ENCODE measurements at regions not wholly inside any gene's neighbourhood (a gene's known extent, or its start where the extent isn't known, plus 50 kb on each side); places are given as distances from the start of the nearest gene placed in this dataset.
A peak's percentile ranks its signal among the peaks of the same experiment; 100 is the strongest.
"Not testable (repeated sequence)": the region's sequence is repeated elsewhere in the genome, so short reads cannot be mapped to it uniquely, and the experiment has no call there.

GRCh38 chr4:86472377-86473019 is 112.6 kb upstream of the MAPK10 start:
- Histone ChIP-seq H3K27me3 (ENCODE audit: control insufficient read depth, insufficient read depth, low read length) (no peaks in the 10 kb centered on the region), H3K4me1 (ENCODE audit: control insufficient read depth, insufficient read depth, low read length) (peaks cover 2% of the 10 kb centered on the region), H3K36me3 (ENCODE audit: control insufficient read depth, insufficient read depth, low read length) (no peaks in the 10 kb centered on the region), H3K4me3 (ENCODE audit: low read depth, low read length) (no peak overlapping the region), H3K9me3 (ENCODE audit: control insufficient read depth, insufficient read depth, low read length) (no peaks in the 10 kb centered on the region), H3K27ac (ENCODE audit: low read depth, low read length) (no peak overlapping the region)
- DNase-seq (ENCODE audit: low read depth in 4 of 6, low spot score in 6 of 6) = no peak
- WGBS (ENCODE audit: insufficient coverage) = no CpG with 5 or more reads among the region's 1 CpG

GRCh38 chr4:86478151-86478550 is 116.0 kb upstream of the PTPN13 start:
- H3K9me3 ChIP-seq (ENCODE audit: control insufficient read depth, insufficient read depth, low read length); H3K4me3 ChIP-seq (ENCODE audit: low read depth, low read length); H3K27me3 ChIP-seq (ENCODE audit: control insufficient read depth, insufficient read depth, low read length); H3K27ac ChIP-seq (ENCODE audit: low read depth, low read length); DNase-seq (ENCODE audit: low read depth in 4 of 6, low spot score in 6 of 6); H3K4me1 ChIP-seq (ENCODE audit: control insufficient read depth, insufficient read depth, low read length); H3K36me3 ChIP-seq (ENCODE audit: control insufficient read depth, insufficient read depth, low read length): not testable (repeated sequence)
- 98% methylated on average over 4 of the region's 4 CpGs for WGBS (ENCODE audit: insufficient coverage)

GRCh38 chr4:86481440-86481839 is 112.7 kb upstream of the PTPN13 start:
- no peaks in the 10 kb centered on the region for H3K36me3 ChIP-seq (ENCODE audit: control insufficient read depth, insufficient read depth, low read length)
- H3K4me3 ChIP-seq (ENCODE audit: low read depth, low read length) = no peak overlapping the region
- no peaks in the 10 kb centered on the region for H3K27me3 ChIP-seq (ENCODE audit: control insufficient read depth, insufficient read depth, low read length)
- H3K4me1 ChIP-seq (ENCODE audit: control insufficient read depth, insufficient read depth, low read length) = no peaks in the 10 kb centered on the region
- H3K9me3 ChIP-seq (ENCODE audit: control insufficient read depth, insufficient read depth, low read length) = no peaks in the 10 kb centered on the region
- WGBS (ENCODE audit: insufficient coverage) = no CpG with 5 or more reads among the region's 1 CpG
- H3K27ac ChIP-seq (ENCODE audit: low read depth, low read length) = no peak overlapping the region
- DNase-seq (ENCODE audit: low read depth in 4 of 6, low spot score in 6 of 6) = peak in 1 of 6 donors; percentile 20

GRCh38 chr4:86482306-86483172 is 111.6 kb upstream of the PTPN13 start:
- peak overlapping the region; percentile 71 for H3K27ac ChIP-seq (ENCODE audit: low read depth, low read length)
- peak in 3 of 6 donors; percentile 64 to 89 (median 88) for DNase-seq (ENCODE audit: low read depth in 4 of 6, low spot score in 6 of 6)
- H3K27me3 ChIP-seq (ENCODE audit: control insufficient read depth, insufficient read depth, low read length) = no peaks in the 10 kb centered on the region
- no peaks in the 10 kb centered on the region for H3K36me3 ChIP-seq (ENCODE audit: control insufficient read depth, insufficient read depth, low read length)
- no peaks in the 10 kb centered on the region for H3K9me3 ChIP-seq (ENCODE audit: control insufficient read depth, insufficient read depth, low read length)
- 25% methylated on average over 1 of the region's 5 CpGs for WGBS (ENCODE audit: insufficient coverage)
- H3K4me3 ChIP-seq (ENCODE audit: low read depth, low read length) = no peak overlapping the region
- H3K4me1 ChIP-seq (ENCODE audit: control insufficient read depth, insufficient read depth, low read length) = no peaks in the 10 kb centered on the region

- DNase-seq (ENCODE audit: low read depth in 4 of 6, low spot score in 6 of 6) = no peak
- WGBS (ENCODE audit: insufficient coverage) = no CpG with 5 or more reads among the region's 2 CpGs
Measured at GRCh38 chr4:86483173-86483490, 111.0 kb upstream of the PTPN13 start.

GRCh38 chr4:86483773-86484172 is 110.3 kb upstream of the PTPN13 start:
- no peaks in the 10 kb centered on the region for H3K36me3 ChIP-seq (ENCODE audit: control insufficient read depth, insufficient read depth, low read length)
- peak in 2 of 6 donors; percentile 54 to 62 for DNase-seq (ENCODE audit: low read depth in 4 of 6, low spot score in 6 of 6)
- no peaks in the 10 kb centered on the region for H3K9me3 ChIP-seq (ENCODE audit: control insufficient read depth, insufficient read depth, low read length)
- no peak overlapping the region for H3K4me3 ChIP-seq (ENCODE audit: low read depth, low read length)
- WGBS (ENCODE audit: insufficient coverage) = no CpG with 5 or more reads among the region's 2 CpGs
- H3K27me3 ChIP-seq (ENCODE audit: control insufficient read depth, insufficient read depth, low read length) = no peaks in the 10 kb centered on the region
- no peaks in the 10 kb centered on the region for H3K4me1 ChIP-seq (ENCODE audit: control insufficient read depth, insufficient read depth, low read length)
- H3K27ac ChIP-seq (ENCODE audit: low read depth, low read length) = peak overlapping the region; percentile 42

More at GRCh38 chr4:86483173-86483490, 111.0 kb upstream of the PTPN13 start:
- Histone ChIP-seq H3K4me1 (ENCODE audit: control insufficient read depth, insufficient read depth, low read length) (no peaks in the 10 kb centered on the region), H3K9me3 (ENCODE audit: control insufficient read depth, insufficient read depth, low read length) (no peaks in the 10 kb centered on the region), H3K4me3 (ENCODE audit: low read depth, low read length) (no peak overlapping the region), H3K27me3 (ENCODE audit: control insufficient read depth, insufficient read depth, low read length) (no peaks in the 10 kb centered on the region), H3K27ac (ENCODE audit: low read depth, low read length) (peak overlapping the region; percentile 71), H3K36me3 (ENCODE audit: control insufficient read depth, insufficient read depth, low read length) (no peaks in the 10 kb centered on the region)

GRCh38 chr4:86484241-86484640 is 109.9 kb upstream of the PTPN13 start:
- H3K9me3 ChIP-seq (ENCODE audit: control insufficient read depth, insufficient read depth, low read length) = no peaks in the 10 kb centered on the region
- no peaks in the 10 kb centered on the region for H3K36me3 ChIP-seq (ENCODE audit: control insufficient read depth, insufficient read depth, low read length)
- DNase-seq (ENCODE audit: low read depth in 4 of 6, low spot score in 6 of 6) = no peak
- no peaks in the 10 kb centered on the region for H3K27me3 ChIP-seq (ENCODE audit: control insufficient read depth, insufficient read depth, low read length)
- no peak overlapping the region for H3K4me3 ChIP-seq (ENCODE audit: low read depth, low read length)
- H3K4me1 ChIP-seq (ENCODE audit: control insufficient read depth, insufficient read depth, low read length) = no peaks in the 10 kb centered on the region
- H3K27ac ChIP-seq (ENCODE audit: low read depth, low read length) = peak overlapping the region; percentile 42
- no CpG with 5 or more reads among the region's 3 CpGs for WGBS (ENCODE audit: insufficient coverage)

GRCh38 chr4:86487738-86488348 is 106.3 kb upstream of the PTPN13 start:
- Histone ChIP-seq H3K27me3 (ENCODE audit: control insufficient read depth, insufficient read depth, low read length) (no peaks in the 10 kb centered on the region), H3K9me3 (ENCODE audit: control insufficient read depth, insufficient read depth, low read length) (no peaks in the 10 kb centered on the region), H3K4me1 (ENCODE audit: control insufficient read depth, insufficient read depth, low read length) (no peaks in the 10 kb centered on the region), H3K36me3 (ENCODE audit: control insufficient read depth, insufficient read depth, low read length) (no peaks in the 10 kb centered on the region), H3K27ac (ENCODE audit: low read depth, low read length) (no peak overlapping the region), H3K4me3 (ENCODE audit: low read depth, low read length) (no peak overlapping the region)
- no peak for DNase-seq (ENCODE audit: low read depth in 4 of 6, low spot score in 6 of 6)
- 60% methylated on average over 1 of the region's 3 CpGs for WGBS (ENCODE audit: insufficient coverage)

- Histone ChIP-seq H3K4me3 (ENCODE audit: low read depth, low read length) (no peak overlapping the region), H3K27me3 (ENCODE audit: control insufficient read depth, insufficient read depth, low read length) (no peaks in the 10 kb centered on the region), H3K4me1 (ENCODE audit: control insufficient read depth, insufficient read depth, low read length) (no peaks in the 10 kb centered on the region), H3K36me3 (ENCODE audit: control insufficient read depth, insufficient read depth, low read length) (no peaks in the 10 kb centered on the region), H3K9me3 (ENCODE audit: control insufficient read depth, insufficient read depth, low read length) (no peaks in the 10 kb centered on the region), H3K27ac (ENCODE audit: low read depth, low read length) (no peak overlapping the region)
- no peak for DNase-seq (ENCODE audit: low read depth in 4 of 6, low spot score in 6 of 6)
Measured at GRCh38 chr4:86493460-86493859, 100.7 kb upstream of the PTPN13 start.

Data from spinal cord (tissue), 9 donors.